SK-N-SH (cell line): ENCODE measurements at regions not wholly inside any gene's neighbourhood (a gene's known extent, or its start where the extent isn't known, plus 50 kb on each side); places are given as distances from the start of the nearest gene placed in this dataset.

Experiments
- CTCF ChIA-PET: fragments of 300-600, 350-600 bp; formaldehyde crosslinking; extraction: SDS; loops from one replicate; lab custom pipeline; 2021; lab: Yijun Ruan, JAX
- POLR2A ChIA-PET: fragments of 350-600 bp; sonication (Branson Sonifier 250); formaldehyde crosslinking; extraction: SDS; loops from one replicate; lab custom pipeline; 2020; ENCODE audit warnings: antibody characterized with exemption, inconsistent platforms; lab: Yijun Ruan, JAX
- DNase-seq: peaks from one replicate; pipeline ENCODE4 v3.0.0; 2012
- H2AFZ ChIP-seq: fragments of 200-600 bp; sonication (generic); 2 replicates; pipeline ENCODE4 v1.8.1; 2016; ENCODE audit warnings: antibody characterized with exemption, mild to moderate bottlenecking, low read depth
- H3F3A ChIP-seq: fragments of 200-600 bp; sonication (generic); replicated peaks from 2 replicates; pipeline ENCODE3; 2016; ENCODE audit warnings: antibody characterized with exemption, mild to moderate bottlenecking; ENCODE audit not compliant: insufficient read depth
- H3K27ac ChIP-seq, 2 experiments: fragments of 200-500 bp in 1 of 2; fragments of 200-600 bp in 1 of 2; sonication (Bioruptor generic) in 1 of 2; sonication (generic), shearing (Covaris generic) in 1 of 2; 2 replicates each; pipeline versions ENCODE4 v1.5.1 to v1.6.1; 2014 to 2016; ENCODE audit warnings: low read depth in 2 of 2, inconsistent platforms in 1 of 2, low read length in 1 of 2, mild to moderate bottlenecking in 1 of 2, mixed read lengths in 1 of 2
- H3K27me3 ChIP-seq: fragments of 200-600 bp; sonication (generic), shearing (Covaris generic); 2 replicates; pipeline ENCODE4 v1.6.1; 2016; ENCODE audit warnings: mixed run types; ENCODE audit not compliant: insufficient read depth
- H3K36me3 ChIP-seq, 2 experiments: fragments of 200-500 bp in 1 of 2; fragments of 200-600 bp in 1 of 2; sonication (Bioruptor generic) in 1 of 2; sonication (generic) in 1 of 2; replicated peaks in 1 of 2; 2 replicates each; pipeline versions ENCODE3 to v1.5.1; 2014 to 2016; ENCODE audit warnings: low read length in 1 of 2, mild to moderate bottlenecking in 1 of 2; ENCODE audit not compliant: insufficient read depth in 2 of 2, control insufficient read depth in 1 of 2
- H3K4me1 ChIP-seq, 2 experiments: fragments of 200-500 bp in 1 of 2; fragments of 200-600 bp in 1 of 2; sonication (Bioruptor generic) in 1 of 2; sonication (generic), shearing (Covaris generic) in 1 of 2; 2 replicates each; pipeline versions ENCODE4 v1.5.1 to v1.6.1; 2014 to 2016; ENCODE audit warnings: low read depth in 1 of 2, low read length in 1 of 2, mixed run types in 1 of 2; ENCODE audit not compliant: insufficient read depth in 2 of 2, control insufficient read depth in 1 of 2
- H3K4me2 ChIP-seq: fragments of 200-600 bp; sonication (generic), shearing (Covaris generic); 2 replicates; pipeline ENCODE4 v1.6.1; 2017; ENCODE audit warnings: mixed run types
- H3K4me3 ChIP-seq, 2 experiments: fragments of 200-500 bp in 1 of 2; fragments of 200-600 bp in 1 of 2; sonication (Bioruptor generic) in 1 of 2; sonication (generic), shearing (Covaris generic) in 1 of 2; 2 replicates each; pipeline versions ENCODE4 v1.5.1 to v1.8.1; 2014 to 2016; ENCODE audit warnings: low read depth in 2 of 2, inconsistent platforms in 1 of 2, low read length in 1 of 2, mild to moderate bottlenecking in 1 of 2, mixed read lengths in 1 of 2, moderate library complexity in 1 of 2
- H3K79me2 ChIP-seq: fragments of 200-600 bp; sonication (generic); 2 replicates; pipeline ENCODE4 v1.8.1; 2017; ENCODE audit warnings: mild to moderate bottlenecking; ENCODE audit not compliant: insufficient read depth
- H3K9ac ChIP-seq: fragments of 200-600 bp; sonication (generic); 2 replicates; pipeline ENCODE4 v1.6.1; 2017; ENCODE audit warnings: mixed run types
- H3K9me2 ChIP-seq: fragments of 200-600 bp; sonication (generic); 2 replicates; pipeline ENCODE4 v1.6.1; 2017; ENCODE audit warnings: mixed run types
- H3K9me3 ChIP-seq: fragments of 200-600 bp; sonication (generic); 2 replicates; pipeline ENCODE4 v1.6.1; 2017; ENCODE audit warnings: mixed run types, mild to moderate bottlenecking, moderate library complexity
- H4K20me1 ChIP-seq: fragments of 200-600 bp; sonication (generic); 2 replicates; pipeline ENCODE4 v1.6.1; 2017; ENCODE audit warnings: mild to moderate bottlenecking, mixed run types; ENCODE audit not compliant: insufficient read depth
- ELF1 ChIP-seq: IDR thresholded peaks from 2 replicates; pipeline ENCODE4 v1.4.0; 2012
- FOXJ3 ChIP-seq: sonication (generic); formaldehyde crosslinking; IDR thresholded peaks from 2 replicates; pipeline ENCODE4 v1.5.1; 2020; ENCODE audit warnings: mild to moderate bottlenecking, missing genetic modification reagents
- JUND ChIP-seq: IDR thresholded peaks from 2 replicates; pipeline ENCODE4 v1.4.0; 2012
- MXI1 ChIP-seq: IDR thresholded peaks from 2 replicates; pipeline ENCODE4 v1.6.1; 2012; ENCODE audit warnings: mild to moderate bottlenecking, low read depth, low read length, improper control_type of control experiment
- RCOR1 ChIP-seq: fragments of 150-350 bp; IDR thresholded peaks from 2 replicates; pipeline ENCODE4 v1.6.1; 2017; ENCODE audit warnings: antibody characterized with exemption, low read length
- SMC3 ChIP-seq: IDR thresholded peaks from 2 replicates; pipeline ENCODE4 v1.6.1; 2012; ENCODE audit warnings: low read depth, low read length, improper control_type of control experiment
- TCF12 ChIP-seq: IDR thresholded peaks from 2 replicates; pipeline ENCODE4 v1.4.0; 2012
- WGBS: methylation state at CpG from one replicate; pipeline ENCODE4 v1.1.6; 2017; ENCODE audit warnings: low lambda C conversion rate; 5-methylcytosine and 5-hydroxymethylcytosine counted together
- TF ChIP-seq, protein P1 (sequence below): fragments of 150-350 bp; IDR thresholded peaks from 2 replicates; pipeline ENCODE4 v1.6.1; 2017; ENCODE audit warnings: antibody characterized with exemption, low read length, low read depth, borderline replicate concordance
- TF ChIP-seq, protein P2 (sequence below): IDR thresholded peaks from 2 replicates; pipeline ENCODE4 v1.4.0; 2012; ENCODE audit warnings: low read depth, borderline replicate concordance
- TF ChIP-seq, protein P3 (sequence below): fragments of 200-600 bp; sonication (generic); IDR thresholded peaks from 2 replicates; pipeline ENCODE4 v1.6.1; 2017; ENCODE audit warnings: antibody characterized with exemption, mild to moderate bottlenecking, moderate library complexity
- TF ChIP-seq, protein P4 (sequence below): IDR thresholded peaks from 2 replicates; pipeline ENCODE4; 2012

DNA sequence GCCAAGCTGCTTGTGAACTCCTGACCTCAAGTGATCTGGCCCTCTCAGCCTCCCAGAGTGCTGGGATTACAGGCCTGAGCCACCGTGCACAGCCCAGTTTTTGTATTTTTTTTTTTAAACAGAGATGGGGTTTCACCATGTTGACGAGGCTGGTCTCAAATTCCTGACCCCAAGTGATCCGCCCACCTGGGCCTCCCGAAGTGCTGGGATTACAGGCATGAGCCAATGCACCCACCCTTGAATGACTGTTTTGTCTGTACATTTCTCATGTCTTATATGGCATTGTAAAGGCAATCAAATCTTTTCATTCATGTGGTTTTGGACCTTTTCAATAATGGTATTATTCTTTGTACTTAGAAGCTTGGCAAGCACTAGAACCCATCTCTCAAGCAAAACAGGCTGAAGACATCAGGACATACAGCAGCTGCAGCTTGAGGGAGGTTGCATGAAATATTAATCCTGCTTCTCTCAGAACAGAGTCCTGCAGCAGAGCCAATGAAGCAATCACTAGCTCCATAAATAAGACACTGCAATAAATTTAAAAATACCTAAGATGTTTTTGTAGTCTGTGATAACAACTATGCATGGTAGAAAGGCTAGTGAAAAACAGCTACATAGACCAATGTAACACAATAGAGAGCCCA is 209.9 kb downstream of the TUBA3C start:
- POLR2A ChIA-PET, result no interaction called here
- Histone ChIP-seq H3K4me1 (no peaks in the 10 kb centered on the region), H2AFZ (no peak overlapping the region), H3K27ac (no peak overlapping the region), H3K4me3 (no peak overlapping the region), H3K79me2 (no peaks in the 10 kb centered on the region), H3K9ac (no peak overlapping the region), H4K20me1 (no peaks in the 10 kb centered on the region), H3K27me3 (peaks cover 6% of the 10 kb centered on the region; the same call in 1 of the 2 replicates), H3K36me3 (no peaks in the 10 kb centered on the region), H3K9me3 (no peaks in the 10 kb centered on the region), H3F3A (no peaks in the 10 kb centered on the region), H3K4me2 (no peak overlapping the region), H3K9me2 (no peaks in the 10 kb centered on the region)
- TF ChIP-seq, protein P1, sequence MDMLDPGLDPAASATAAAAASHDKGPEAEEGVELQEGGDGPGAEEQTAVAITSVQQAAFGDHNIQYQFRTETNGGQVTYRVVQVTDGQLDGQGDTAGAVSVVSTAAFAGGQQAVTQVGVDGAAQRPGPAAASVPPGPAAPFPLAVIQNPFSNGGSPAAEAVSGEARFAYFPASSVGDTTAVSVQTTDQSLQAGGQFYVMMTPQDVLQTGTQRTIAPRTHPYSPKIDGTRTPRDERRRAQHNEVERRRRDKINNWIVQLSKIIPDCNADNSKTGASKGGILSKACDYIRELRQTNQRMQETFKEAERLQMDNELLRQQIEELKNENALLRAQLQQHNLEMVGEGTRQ, result no peak
- 4% methylated on average over 4 of the region's 4 CpGs for WGBS
- no peak for DNase-seq
- CTCF ChIA-PET, result no interaction called here

DNA sequence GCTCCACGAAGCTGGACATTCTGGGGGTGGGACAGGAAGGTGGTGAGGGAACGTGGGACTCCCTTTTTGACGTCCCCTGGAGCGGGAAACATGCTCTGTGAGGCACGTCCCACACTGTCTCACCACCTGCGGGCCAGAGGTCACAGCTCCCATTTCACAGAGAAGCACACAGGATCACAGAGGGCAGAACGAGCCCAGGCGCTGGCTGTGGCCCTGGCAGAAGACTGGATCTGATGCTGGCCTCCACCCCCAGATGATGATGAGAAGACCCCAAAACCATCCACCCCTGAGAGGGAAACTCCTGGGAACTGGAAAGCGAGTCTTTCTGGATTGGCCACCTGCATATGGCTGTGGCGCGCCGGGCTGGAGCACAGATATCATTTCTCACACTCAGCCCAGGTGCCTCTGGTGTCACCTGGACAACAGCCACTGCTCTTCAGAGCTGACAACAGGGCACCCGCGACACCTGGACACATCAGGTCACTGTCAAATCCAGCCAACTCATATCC is 216.2 kb downstream of the TUBA3C start:
- H3K36me3 ChIP-seq, result no peaks in the 10 kb centered on the region
- no peak for DNase-seq
- H3K27me3 ChIP-seq, result peaks cover 6% of the 10 kb centered on the region; the same call in 1 of the 2 replicates
- no peak overlapping the region for H3K4me3 ChIP-seq
- H3K4me2 ChIP-seq, result no peak overlapping the region
- ChIA-PET POLR2A (no interaction called here), CTCF (no interaction called here)
- TF ChIP-seq JUND (no peak), MXI1 (no peak), TCF12 (no peak), ELF1 (no peak), RCOR1 (no peak), FOXJ3 (CRISPR knock-in tag) (no peak), SMC3 (no peak)
- TF ChIP-seq, protein P2, sequence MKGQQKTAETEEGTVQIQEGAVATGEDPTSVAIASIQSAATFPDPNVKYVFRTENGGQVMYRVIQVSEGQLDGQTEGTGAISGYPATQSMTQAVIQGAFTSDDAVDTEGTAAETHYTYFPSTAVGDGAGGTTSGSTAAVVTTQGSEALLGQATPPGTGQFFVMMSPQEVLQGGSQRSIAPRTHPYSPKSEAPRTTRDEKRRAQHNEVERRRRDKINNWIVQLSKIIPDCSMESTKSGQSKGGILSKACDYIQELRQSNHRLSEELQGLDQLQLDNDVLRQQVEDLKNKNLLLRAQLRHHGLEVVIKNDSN, result no peak
- TF ChIP-seq, protein P3, sequence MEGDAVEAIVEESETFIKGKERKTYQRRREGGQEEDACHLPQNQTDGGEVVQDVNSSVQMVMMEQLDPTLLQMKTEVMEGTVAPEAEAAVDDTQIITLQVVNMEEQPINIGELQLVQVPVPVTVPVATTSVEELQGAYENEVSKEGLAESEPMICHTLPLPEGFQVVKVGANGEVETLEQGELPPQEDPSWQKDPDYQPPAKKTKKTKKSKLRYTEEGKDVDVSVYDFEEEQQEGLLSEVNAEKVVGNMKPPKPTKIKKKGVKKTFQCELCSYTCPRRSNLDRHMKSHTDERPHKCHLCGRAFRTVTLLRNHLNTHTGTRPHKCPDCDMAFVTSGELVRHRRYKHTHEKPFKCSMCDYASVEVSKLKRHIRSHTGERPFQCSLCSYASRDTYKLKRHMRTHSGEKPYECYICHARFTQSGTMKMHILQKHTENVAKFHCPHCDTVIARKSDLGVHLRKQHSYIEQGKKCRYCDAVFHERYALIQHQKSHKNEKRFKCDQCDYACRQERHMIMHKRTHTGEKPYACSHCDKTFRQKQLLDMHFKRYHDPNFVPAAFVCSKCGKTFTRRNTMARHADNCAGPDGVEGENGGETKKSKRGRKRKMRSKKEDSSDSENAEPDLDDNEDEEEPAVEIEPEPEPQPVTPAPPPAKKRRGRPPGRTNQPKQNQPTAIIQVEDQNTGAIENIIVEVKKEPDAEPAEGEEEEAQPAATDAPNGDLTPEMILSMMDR, result no peak
- TF ChIP-seq, protein P4, sequence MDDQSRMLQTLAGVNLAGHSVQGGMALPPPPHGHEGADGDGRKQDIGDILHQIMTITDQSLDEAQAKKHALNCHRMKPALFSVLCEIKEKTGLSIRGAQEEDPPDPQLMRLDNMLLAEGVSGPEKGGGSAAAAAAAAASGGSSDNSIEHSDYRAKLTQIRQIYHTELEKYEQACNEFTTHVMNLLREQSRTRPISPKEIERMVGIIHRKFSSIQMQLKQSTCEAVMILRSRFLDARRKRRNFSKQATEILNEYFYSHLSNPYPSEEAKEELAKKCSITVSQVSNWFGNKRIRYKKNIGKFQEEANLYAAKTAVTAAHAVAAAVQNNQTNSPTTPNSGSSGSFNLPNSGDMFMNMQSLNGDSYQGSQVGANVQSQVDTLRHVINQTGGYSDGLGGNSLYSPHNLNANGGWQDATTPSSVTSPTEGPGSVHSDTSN, result no peak
- no peaks in the 10 kb centered on the region for H3K79me2 ChIP-seq
- H2AFZ ChIP-seq, result no peak overlapping the region
- no peaks in the 10 kb centered on the region for H3F3A ChIP-seq
- H3K9ac ChIP-seq, result no peak overlapping the region
- H3K27ac ChIP-seq, result no peak overlapping the region
- WGBS, result 0% methylated on average over 8 of the region's 14 CpGs
- no peaks in the 10 kb centered on the region for H3K4me1 ChIP-seq
- no peaks in the 10 kb centered on the region for H3K9me2 ChIP-seq
- no peaks in the 10 kb centered on the region for H4K20me1 ChIP-seq
- H3K9me3 ChIP-seq, result no peaks in the 10 kb centered on the region
